Activated T-helper 17 cell treated with anti-CD3 and anti-CD28 coated beads, Interleukin-2, amount 50 U/mL, for 72 hours (primary cell): ENCODE measurements at regions not wholly inside any gene's neighbourhood (a gene's known extent, or its start where the extent isn't known, plus 50 kb on each side); places are given as distances from the start of the nearest gene placed in this dataset.

Experiments
- ATAC-seq: fragments of 150-1000 bp; cut with Tn5 transposase; replicated peaks from 2 replicates; pipeline ENCODE4 v1.10.0; 2021; ENCODE audit warnings: mild to moderate bottlenecking, moderate library complexity
- H3K27ac Mint-ChIP-seq: one replicate; pipeline ENCODE4 v1.8.0; 2022; ENCODE audit warnings: mixed read lengths
- H3K27me3 Mint-ChIP-seq: one replicate; pipeline ENCODE4 v1.8.0; 2022; ENCODE audit warnings: mixed read lengths
- H3K36me3 Mint-ChIP-seq: one replicate; pipeline ENCODE4 v1.8.0; 2022; ENCODE audit warnings: low read depth, mild to moderate bottlenecking, mixed read lengths
- H3K4me1 Mint-ChIP-seq: one replicate; pipeline ENCODE4 v1.8.0; 2022; ENCODE audit warnings: mixed read lengths
- H3K4me3 Mint-ChIP-seq: one replicate; pipeline ENCODE4 v1.8.0; 2022; ENCODE audit warnings: mild to moderate bottlenecking, mixed read lengths
- H3K9me3 Mint-ChIP-seq: one replicate; pipeline ENCODE4 v1.8.0; 2022; ENCODE audit warnings: mixed read lengths

- Mint-ChIP-seq H3K36me3 (no peaks in the 10 kb centered on the region), H3K4me1 (no peaks in the 10 kb centered on the region), H3K4me3 (no peak overlapping the region), H3K27ac (no peak overlapping the region), H3K9me3 (peaks cover 9% of the 10 kb centered on the region), H3K27me3 (no peaks in the 10 kb centered on the region)
- ATAC-seq: no peak
Measured at GRCh38 chr7:68362745-68363518, 1235.3 kb upstream of the AUTS2 start.

GRCh38 chr7:68364886-68365625 lies 1233.2 kb upstream of the AUTS2 start:
- no peak overlapping the region for H3K27ac Mint-ChIP-seq
- no peaks in the 10 kb centered on the region for H3K27me3 Mint-ChIP-seq
- peaks cover 19% of the 10 kb centered on the region for H3K9me3 Mint-ChIP-seq
- no peaks in the 10 kb centered on the region for H3K36me3 Mint-ChIP-seq
- no peaks in the 10 kb centered on the region for H3K4me1 Mint-ChIP-seq
- H3K4me3 Mint-ChIP-seq: no peak overlapping the region
- no peak for ATAC-seq

GRCh38 chr7:68371985-68372384 lies 1226.3 kb upstream of the AUTS2 start:
- H3K9me3 Mint-ChIP-seq: peaks cover 19% of the 10 kb centered on the region
- no peak overlapping the region for H3K4me3 Mint-ChIP-seq
- H3K4me1 Mint-ChIP-seq: no peaks in the 10 kb centered on the region
- no peaks in the 10 kb centered on the region for H3K36me3 Mint-ChIP-seq
- ATAC-seq: no peak
- H3K27me3 Mint-ChIP-seq: no peaks in the 10 kb centered on the region
- no peak overlapping the region for H3K27ac Mint-ChIP-seq

GRCh38 chr7:68376131-68376661 lies 1222.1 kb upstream of the AUTS2 start:
- H3K4me3 Mint-ChIP-seq: no peak overlapping the region
- H3K4me1 Mint-ChIP-seq: no peaks in the 10 kb centered on the region
- H3K9me3 Mint-ChIP-seq: peaks cover 15% of the 10 kb centered on the region
- H3K36me3 Mint-ChIP-seq: no peaks in the 10 kb centered on the region
- ATAC-seq: no peak
- no peak overlapping the region for H3K27ac Mint-ChIP-seq
- H3K27me3 Mint-ChIP-seq: no peaks in the 10 kb centered on the region

- H3K27me3 Mint-ChIP-seq: no peaks in the 10 kb centered on the region
- H3K36me3 Mint-ChIP-seq: no peaks in the 10 kb centered on the region
- no peak overlapping the region for H3K27ac Mint-ChIP-seq
- H3K9me3 Mint-ChIP-seq: peaks cover 13% of the 10 kb centered on the region
- ATAC-seq: no peak
- no peaks in the 10 kb centered on the region for H3K4me1 Mint-ChIP-seq
- H3K4me3 Mint-ChIP-seq: no peak overlapping the region
Measured at GRCh38 chr7:68381731-68382130, 1216.5 kb upstream of the AUTS2 start.

GRCh38 chr7:68384581-68384980 lies 1213.7 kb upstream of the AUTS2 start:
- H3K27ac Mint-ChIP-seq: no peak overlapping the region
- H3K4me1 Mint-ChIP-seq: no peaks in the 10 kb centered on the region
- peaks cover 12% of the 10 kb centered on the region for H3K9me3 Mint-ChIP-seq
- no peak for ATAC-seq
- H3K4me3 Mint-ChIP-seq: no peak overlapping the region
- H3K27me3 Mint-ChIP-seq: no peaks in the 10 kb centered on the region
- no peaks in the 10 kb centered on the region for H3K36me3 Mint-ChIP-seq

- Mint-ChIP-seq H3K36me3 (no peaks in the 10 kb centered on the region), H3K4me1 (no peaks in the 10 kb centered on the region), H3K9me3 (peaks cover 14% of the 10 kb centered on the region), H3K4me3 (no peak overlapping the region), H3K27me3 (no peaks in the 10 kb centered on the region), H3K27ac (no peak overlapping the region)
- no peak for ATAC-seq
Measured at GRCh38 chr7:68393051-68393450, 1205.2 kb upstream of the AUTS2 start.

GRCh38 chr7:68394131-68394530 lies 1204.1 kb upstream of the AUTS2 start:
- peaks cover 14% of the 10 kb centered on the region for H3K9me3 Mint-ChIP-seq
- no peak overlapping the region for H3K4me3 Mint-ChIP-seq
- no peak for ATAC-seq
- no peak overlapping the region for H3K27ac Mint-ChIP-seq
- no peaks in the 10 kb centered on the region for H3K27me3 Mint-ChIP-seq
- no peaks in the 10 kb centered on the region for H3K36me3 Mint-ChIP-seq
- H3K4me1 Mint-ChIP-seq: no peaks in the 10 kb centered on the region

- ATAC-seq: no peak
- Mint-ChIP-seq H3K27me3 (no peaks in the 10 kb centered on the region), H3K4me1 (no peaks in the 10 kb centered on the region), H3K9me3 (peaks cover 21% of the 10 kb centered on the region), H3K36me3 (no peaks in the 10 kb centered on the region), H3K27ac (no peak overlapping the region), H3K4me3 (no peak overlapping the region)
Measured at GRCh38 chr7:68399991-68400590, 1198.2 kb upstream of the AUTS2 start.

- H3K36me3 Mint-ChIP-seq: no peaks in the 10 kb centered on the region
- H3K4me1 Mint-ChIP-seq: no peaks in the 10 kb centered on the region
- no peak for ATAC-seq
Measured at GRCh38 chr7:68400783-68401182, 1197.5 kb upstream of the AUTS2 start.

GRCh38 chr7:68401313-68401712 lies 1197.0 kb upstream of the AUTS2 start:
- H3K9me3 Mint-ChIP-seq: peaks cover 25% of the 10 kb centered on the region
- no peaks in the 10 kb centered on the region for H3K4me1 Mint-ChIP-seq
- no peak overlapping the region for H3K4me3 Mint-ChIP-seq

More at GRCh38 chr7:68400783-68401182, 1197.5 kb upstream of the AUTS2 start:
- Mint-ChIP-seq H3K9me3 (peaks cover 25% of the 10 kb centered on the region), H3K4me3 (no peak overlapping the region), H3K27me3 (no peaks in the 10 kb centered on the region), H3K27ac (no peak overlapping the region)

GRCh38 chr7:68406480-68406879 lies 1191.8 kb upstream of the AUTS2 start:
- Mint-ChIP-seq H3K27ac (no peak overlapping the region), H3K36me3 (no peaks in the 10 kb centered on the region), H3K27me3 (no peaks in the 10 kb centered on the region), H3K4me3 (no peak overlapping the region), H3K9me3 (peaks cover 17% of the 10 kb centered on the region), H3K4me1 (no peaks in the 10 kb centered on the region)
- no peak for ATAC-seq

More at GRCh38 chr7:68401313-68401712, 1197.0 kb upstream of the AUTS2 start:
- Mint-ChIP-seq H3K36me3 (no peaks in the 10 kb centered on the region), H3K27ac (no peak overlapping the region), H3K27me3 (no peaks in the 10 kb centered on the region)
- ATAC-seq: no peak

- no peaks in the 10 kb centered on the region for H3K36me3 Mint-ChIP-seq
- no peak for ATAC-seq
- peaks cover 22% of the 10 kb centered on the region for H3K9me3 Mint-ChIP-seq
Measured at GRCh38 chr7:68407460-68407859, 1190.8 kb upstream of the AUTS2 start.

GRCh38 chr7:68408873-68409272 lies 1189.4 kb upstream of the AUTS2 start:
- Mint-ChIP-seq H3K9me3 (peaks cover 18% of the 10 kb centered on the region), H3K4me3 (no peak overlapping the region), H3K36me3 (no peaks in the 10 kb centered on the region), H3K4me1 (no peaks in the 10 kb centered on the region), H3K27ac (no peak overlapping the region), H3K27me3 (no peaks in the 10 kb centered on the region)
- ATAC-seq: no peak

More at GRCh38 chr7:68407460-68407859, 1190.8 kb upstream of the AUTS2 start:
- H3K27me3 Mint-ChIP-seq: no peaks in the 10 kb centered on the region
- H3K4me3 Mint-ChIP-seq: no peak overlapping the region
- H3K27ac Mint-ChIP-seq: no peak overlapping the region
- no peaks in the 10 kb centered on the region for H3K4me1 Mint-ChIP-seq
